ENCODE measurements at regions not wholly inside any gene's neighbourhood (a gene's known extent, or its start where the extent isn't known, plus 50 kb on each side); places are given as distances from the start of the nearest gene placed in this dataset.

DNA sequence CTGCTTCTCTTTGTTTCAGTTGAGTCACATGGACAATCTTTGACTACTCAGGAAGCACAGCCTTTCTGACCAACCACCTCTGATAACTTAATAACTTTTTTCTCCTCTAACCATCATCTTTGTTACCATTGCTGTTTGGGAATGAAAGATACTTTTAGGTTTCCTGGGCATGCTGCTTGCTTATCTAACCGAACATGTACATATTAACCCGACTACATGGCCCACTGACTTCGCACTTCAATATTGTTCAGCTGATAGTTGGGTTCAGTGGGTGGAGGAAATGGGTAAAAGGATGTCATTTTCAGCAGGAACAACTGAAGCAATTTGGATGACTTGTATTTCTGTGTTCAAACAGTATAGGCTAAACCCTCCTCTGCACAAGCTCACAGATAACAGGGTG, 214.3 kb downstream of the SQOR start:
- intact Hi-C loops (cut with micrococcal nuclease; ENCODE audit: unreplicated experiment): no loop called here
- H3K79me2 ChIP-seq (ENCODE audit: insufficient read depth, low read depth, low read length): no peaks in the 10 kb centered on the region
- H3K9me2 ChIP-seq (ENCODE audit: insufficient read depth, low read length): no peaks in the 10 kb centered on the region
- DNase-seq (ENCODE audit: low spot score): no peak
- ChIA-PET CTCF (ENCODE audit: unreplicated experiment) (no interaction called here), POLR2A (no interaction called here)
- H2AFZ ChIP-seq (ENCODE audit: low read length): no peak overlapping the region
- H3K4me2 ChIP-seq (ENCODE audit: low read length): no peak overlapping the region
- no peaks in the 10 kb centered on the region for H4K20me1 ChIP-seq (ENCODE audit: insufficient read depth, low read length)
- TF ChIP-seq EZH2phosphoT487 (IDR thresholded peaks at IDR 0.05; ENCODE audit: borderline replicate concordance, low read depth, low read length): no peak
- H3K4me1 ChIP-seq (ENCODE audit: insufficient read depth, low read length, poor library complexity, severe bottlenecking): no peaks in the 10 kb centered on the region
- H3K36me3 ChIP-seq (ENCODE audit: insufficient read depth, low read length): no peaks in the 10 kb centered on the region
- H3K9me3 ChIP-seq (ENCODE audit: low read length): no peaks in the 10 kb centered on the region
- H3K4me3 ChIP-seq (ENCODE audit: low read depth, low read length, poor library complexity, severe bottlenecking): no peak overlapping the region
- no peak overlapping the region for H3K27ac ChIP-seq (ENCODE audit: low read depth, low read length, poor library complexity, severe bottlenecking)
- no TSS peak for BruUV-seq (replicated peaks)

DNA sequence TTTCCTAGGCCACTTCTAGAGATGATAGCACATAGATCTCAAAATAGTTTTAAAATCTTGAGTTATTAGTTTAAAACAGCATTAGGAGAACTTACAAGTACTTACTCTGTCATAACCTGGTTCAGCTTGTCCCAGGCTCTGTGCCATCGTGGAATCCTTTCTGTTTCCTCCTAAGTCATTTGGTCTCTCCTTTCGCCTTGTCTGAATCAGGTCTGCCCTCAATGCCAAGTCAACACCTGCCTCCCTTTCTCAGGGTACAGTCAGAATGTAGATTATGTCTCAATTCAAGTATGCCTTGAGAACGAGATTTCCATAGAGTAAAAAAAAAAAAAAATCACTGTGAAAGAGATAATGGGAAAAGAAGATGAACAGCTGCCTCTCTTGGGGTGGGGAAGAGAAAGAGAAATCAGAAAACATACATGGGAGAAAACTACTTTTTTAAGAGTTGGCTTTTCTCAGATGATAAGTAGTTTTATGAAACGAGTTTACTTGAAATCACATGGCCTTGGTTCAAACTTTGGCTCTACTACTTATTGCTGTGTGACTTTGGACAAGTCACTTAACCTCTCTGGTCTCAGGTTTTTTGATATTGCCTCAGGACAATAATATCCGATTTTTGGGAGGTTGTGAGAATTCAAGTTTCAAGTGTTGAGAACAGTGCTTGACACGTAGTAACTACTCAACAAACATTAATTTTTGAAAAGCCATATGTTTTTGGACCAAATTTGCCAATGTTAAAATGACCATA, 219.8 kb downstream of the SQOR start:
- Histone ChIP-seq H3K79me2 (ENCODE audit: insufficient read depth, low read depth, low read length) (no peaks in the 10 kb centered on the region), H3K4me2 (ENCODE audit: low read length) (no peak overlapping the region), H2AFZ (ENCODE audit: low read length) (no peak overlapping the region), H4K20me1 (ENCODE audit: insufficient read depth, low read length) (no peaks in the 10 kb centered on the region), H3K36me3 (ENCODE audit: insufficient read depth, low read length) (no peaks in the 10 kb centered on the region), H3K4me3 (ENCODE audit: low read depth, low read length, poor library complexity, severe bottlenecking) (no peak overlapping the region), H3K4me1 (ENCODE audit: insufficient read depth, low read length, poor library complexity, severe bottlenecking) (no peaks in the 10 kb centered on the region), H3K27ac (ENCODE audit: low read depth, low read length, poor library complexity, severe bottlenecking) (no peak overlapping the region), H3K9me3 (ENCODE audit: low read length) (no peaks in the 10 kb centered on the region), H3K9me2 (ENCODE audit: insufficient read depth, low read length) (no peaks in the 10 kb centered on the region)
- ChIA-PET POLR2A (interaction anchor here (0.6 kb wide), 1 partner anchor 271 kb away, joined by 3 read pairs; no protein-coding TSS in a partner anchor), CTCF (ENCODE audit: unreplicated experiment) (no interaction called here)
- TF ChIP-seq, protein P1, sequence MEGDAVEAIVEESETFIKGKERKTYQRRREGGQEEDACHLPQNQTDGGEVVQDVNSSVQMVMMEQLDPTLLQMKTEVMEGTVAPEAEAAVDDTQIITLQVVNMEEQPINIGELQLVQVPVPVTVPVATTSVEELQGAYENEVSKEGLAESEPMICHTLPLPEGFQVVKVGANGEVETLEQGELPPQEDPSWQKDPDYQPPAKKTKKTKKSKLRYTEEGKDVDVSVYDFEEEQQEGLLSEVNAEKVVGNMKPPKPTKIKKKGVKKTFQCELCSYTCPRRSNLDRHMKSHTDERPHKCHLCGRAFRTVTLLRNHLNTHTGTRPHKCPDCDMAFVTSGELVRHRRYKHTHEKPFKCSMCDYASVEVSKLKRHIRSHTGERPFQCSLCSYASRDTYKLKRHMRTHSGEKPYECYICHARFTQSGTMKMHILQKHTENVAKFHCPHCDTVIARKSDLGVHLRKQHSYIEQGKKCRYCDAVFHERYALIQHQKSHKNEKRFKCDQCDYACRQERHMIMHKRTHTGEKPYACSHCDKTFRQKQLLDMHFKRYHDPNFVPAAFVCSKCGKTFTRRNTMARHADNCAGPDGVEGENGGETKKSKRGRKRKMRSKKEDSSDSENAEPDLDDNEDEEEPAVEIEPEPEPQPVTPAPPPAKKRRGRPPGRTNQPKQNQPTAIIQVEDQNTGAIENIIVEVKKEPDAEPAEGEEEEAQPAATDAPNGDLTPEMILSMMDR (conservative IDR thresholded peaks at IDR 0.05; ENCODE audit: low read length): no peak
- TF ChIP-seq EZH2phosphoT487 (IDR thresholded peaks at IDR 0.05; ENCODE audit: borderline replicate concordance, low read depth, low read length): no peak
- BruUV-seq (replicated peaks): no TSS peak
- intact Hi-C loops (cut with micrococcal nuclease; ENCODE audit: unreplicated experiment): no loop called here
- no peak for DNase-seq (ENCODE audit: low spot score)

DNA sequence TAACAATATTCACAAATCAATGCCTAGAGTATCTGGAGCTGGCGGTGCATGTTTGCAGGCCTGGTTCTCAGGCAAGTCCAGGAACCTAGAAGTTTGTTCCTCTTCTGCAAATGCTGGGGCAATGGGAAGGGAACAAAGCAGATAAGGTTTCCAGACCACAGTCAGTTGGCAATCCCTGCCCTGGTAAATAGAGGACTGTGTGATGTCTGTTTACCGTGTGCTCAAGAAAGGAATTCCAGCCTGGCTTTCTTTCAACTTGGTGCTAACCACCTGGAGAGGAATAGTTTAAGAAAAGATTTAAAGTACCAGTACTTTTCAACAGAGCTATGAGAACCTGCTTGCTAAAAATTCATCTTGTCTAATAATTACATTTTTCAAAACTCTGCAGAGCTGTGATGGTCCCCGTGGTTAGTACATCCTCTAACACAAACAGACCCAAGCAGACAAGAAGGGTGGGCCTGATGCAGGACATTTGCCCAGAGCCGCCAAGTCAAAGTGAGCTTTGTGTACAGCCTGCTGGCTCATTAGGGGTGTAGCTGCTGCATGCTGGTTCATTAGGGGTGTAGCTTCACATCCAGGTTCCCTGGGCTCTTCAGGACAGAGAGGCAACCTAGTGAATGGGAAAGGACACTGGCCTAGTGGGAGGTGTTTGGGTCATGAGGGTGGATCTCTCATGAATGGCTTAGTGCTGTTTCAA, 220.5 kb downstream of the SQOR start:
- ChIA-PET POLR2A (interaction anchor here (0.6 kb wide), 2 partner anchors 51 to 271 kb away, joined by 3 read pairs; no protein-coding TSS in a partner anchor), CTCF (ENCODE audit: unreplicated experiment) (no interaction called here)
- Histone ChIP-seq H3K79me2 (ENCODE audit: insufficient read depth, low read depth, low read length) (no peaks in the 10 kb centered on the region), H3K27ac (ENCODE audit: low read depth, low read length, poor library complexity, severe bottlenecking) (no peak overlapping the region), H3K9me2 (ENCODE audit: insufficient read depth, low read length) (no peaks in the 10 kb centered on the region), H3K36me3 (ENCODE audit: insufficient read depth, low read length) (no peaks in the 10 kb centered on the region), H3K9me3 (ENCODE audit: low read length) (no peaks in the 10 kb centered on the region), H3K4me1 (ENCODE audit: insufficient read depth, low read length, poor library complexity, severe bottlenecking) (no peaks in the 10 kb centered on the region), H3K4me2 (ENCODE audit: low read length) (no peak overlapping the region), H2AFZ (ENCODE audit: low read length) (no peak overlapping the region), H3K4me3 (ENCODE audit: low read depth, low read length, poor library complexity, severe bottlenecking) (no peak overlapping the region), H4K20me1 (ENCODE audit: insufficient read depth, low read length) (no peaks in the 10 kb centered on the region)
- DNase-seq (ENCODE audit: low spot score): no peak
- intact Hi-C loops (cut with micrococcal nuclease; ENCODE audit: unreplicated experiment): no loop called here
- TF ChIP-seq, protein P1 (conservative IDR thresholded peaks at IDR 0.05; ENCODE audit: low read length): no peak
- no peak for TF ChIP-seq EZH2phosphoT487 (IDR thresholded peaks at IDR 0.05; ENCODE audit: borderline replicate concordance, low read depth, low read length)
- no TSS peak for BruUV-seq (replicated peaks)

Data from OCI-LY7 (cell line).